ENCODE measurements at regions not wholly inside any gene's neighbourhood (a gene's known extent, or its start where the extent isn't known, plus 50 kb on each side); places are given as distances from the start of the nearest gene placed in this dataset.

DNA sequence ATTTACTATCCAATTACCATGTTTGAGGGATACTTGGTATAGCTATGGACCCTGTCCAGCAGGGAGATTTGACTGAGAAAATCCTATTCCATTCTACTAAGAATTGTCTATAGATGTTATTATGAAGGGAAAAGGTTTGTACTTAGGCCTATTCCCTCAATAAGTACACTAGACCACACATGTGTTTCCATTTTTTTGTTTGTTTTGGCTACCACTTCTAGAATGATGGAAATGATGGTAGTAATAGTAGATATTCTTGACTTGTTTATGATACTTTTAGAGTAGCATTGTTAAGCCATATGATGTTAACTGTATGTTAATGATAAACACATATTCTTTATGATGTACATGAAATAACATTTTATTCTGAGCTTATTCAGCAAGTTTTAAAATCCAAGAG, 144.8 kb downstream of the OGFRL1 start:
- intact Hi-C loops (cut with micrococcal nuclease): no loop called here
- Histone ChIP-seq H3K9me3 (replicated peaks) (no peaks in the 10 kb centered on the region), H3K36me3 (no peaks in the 10 kb centered on the region), H3K4me1 (no peaks in the 10 kb centered on the region), H3K27ac (replicated peaks) (no peak overlapping the region), H3K27me3 (ENCODE audit: low read depth) (peaks cover 3% of the 10 kb centered on the region), H3K4me3 (no peak overlapping the region)
- TF ChIP-seq, protein P1, sequence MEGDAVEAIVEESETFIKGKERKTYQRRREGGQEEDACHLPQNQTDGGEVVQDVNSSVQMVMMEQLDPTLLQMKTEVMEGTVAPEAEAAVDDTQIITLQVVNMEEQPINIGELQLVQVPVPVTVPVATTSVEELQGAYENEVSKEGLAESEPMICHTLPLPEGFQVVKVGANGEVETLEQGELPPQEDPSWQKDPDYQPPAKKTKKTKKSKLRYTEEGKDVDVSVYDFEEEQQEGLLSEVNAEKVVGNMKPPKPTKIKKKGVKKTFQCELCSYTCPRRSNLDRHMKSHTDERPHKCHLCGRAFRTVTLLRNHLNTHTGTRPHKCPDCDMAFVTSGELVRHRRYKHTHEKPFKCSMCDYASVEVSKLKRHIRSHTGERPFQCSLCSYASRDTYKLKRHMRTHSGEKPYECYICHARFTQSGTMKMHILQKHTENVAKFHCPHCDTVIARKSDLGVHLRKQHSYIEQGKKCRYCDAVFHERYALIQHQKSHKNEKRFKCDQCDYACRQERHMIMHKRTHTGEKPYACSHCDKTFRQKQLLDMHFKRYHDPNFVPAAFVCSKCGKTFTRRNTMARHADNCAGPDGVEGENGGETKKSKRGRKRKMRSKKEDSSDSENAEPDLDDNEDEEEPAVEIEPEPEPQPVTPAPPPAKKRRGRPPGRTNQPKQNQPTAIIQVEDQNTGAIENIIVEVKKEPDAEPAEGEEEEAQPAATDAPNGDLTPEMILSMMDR (IDR thresholded peaks at IDR 0.05; ENCODE audit: borderline replicate concordance): no peak
- DNase-seq: no peak

DNA sequence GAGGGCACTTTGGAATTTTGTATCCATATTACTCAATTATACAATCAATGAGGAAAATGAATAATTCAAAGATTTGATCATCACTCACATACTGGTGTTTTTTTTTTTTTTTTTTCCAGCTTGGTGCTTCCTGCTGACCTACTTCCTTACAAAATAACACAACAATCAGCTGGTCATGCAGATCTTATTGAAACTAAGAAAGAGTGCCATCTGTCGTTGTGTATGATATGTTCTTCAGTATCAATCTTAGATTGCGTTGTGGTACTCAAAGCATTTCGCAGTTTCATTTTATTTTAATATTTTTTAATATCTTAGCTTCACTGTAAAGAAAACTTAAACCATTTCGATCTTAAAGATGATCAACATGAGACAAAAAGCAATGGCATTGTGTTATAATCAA, 155.6 kb downstream of the OGFRL1 start:
- peak overlapping the region; percentile 1 for H3K27ac ChIP-seq (replicated peaks)
- DNase-seq: no peak
- H3K36me3 ChIP-seq: no peaks in the 10 kb centered on the region
- intact Hi-C loops (cut with micrococcal nuclease): no loop called here
- H3K4me3 ChIP-seq: peak overlapping the region; percentile 12
- no peaks in the 10 kb centered on the region for H3K27me3 ChIP-seq (ENCODE audit: low read depth)
- H3K9me3 ChIP-seq (replicated peaks): peaks cover 18% of the 10 kb centered on the region
- H3K4me1 ChIP-seq: peaks cover 20% of the 10 kb centered on the region
- TF ChIP-seq, protein P1 (IDR thresholded peaks at IDR 0.05; ENCODE audit: borderline replicate concordance): peak; percentile 48

DNA sequence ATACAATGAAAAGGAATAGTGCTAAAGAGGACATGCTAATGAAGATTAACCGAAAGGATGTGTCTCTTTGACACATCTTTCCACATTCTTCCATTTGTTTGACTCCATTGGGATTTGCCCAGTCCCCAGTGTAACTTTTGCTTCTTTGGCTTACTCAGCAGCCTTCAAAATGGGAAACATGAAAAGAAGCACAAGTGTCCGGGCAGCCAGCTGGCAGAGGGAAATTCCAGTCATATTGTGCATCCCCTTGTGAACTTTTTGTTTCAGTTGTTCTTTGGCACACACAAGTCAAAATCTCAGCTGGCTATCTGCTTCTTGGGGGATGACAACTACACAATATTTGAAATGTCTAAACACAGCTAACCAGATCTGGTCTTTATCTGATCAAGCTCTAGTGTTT, 157.4 kb downstream of the OGFRL1 start:
- intact Hi-C loops (cut with micrococcal nuclease): no loop called here
- DNase-seq: no peak
- H3K27ac ChIP-seq (replicated peaks): no peak overlapping the region

DNA sequence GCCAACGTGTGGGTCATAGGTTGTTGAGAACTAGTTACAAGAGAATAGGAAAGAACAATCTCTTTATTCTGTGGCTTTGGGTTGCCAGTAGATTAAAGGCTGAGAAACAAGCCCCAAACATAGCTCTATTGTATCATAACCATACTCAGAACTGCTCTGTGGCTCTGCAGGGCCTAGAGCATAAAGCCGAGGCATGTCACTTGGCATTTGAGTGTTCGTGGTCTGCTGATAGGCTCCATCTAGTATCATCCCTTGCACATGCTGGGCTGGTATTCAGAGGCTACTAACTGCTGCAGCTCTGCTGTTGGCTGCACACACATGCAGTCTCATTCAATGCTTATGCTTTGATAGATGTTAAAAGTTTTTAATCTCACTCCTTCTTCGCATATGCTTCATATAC, 157.9 kb downstream of the OGFRL1 start:
- DNase-seq: no peak
- H3K27ac ChIP-seq (replicated peaks): no peak overlapping the region
- H3K27me3 ChIP-seq (ENCODE audit: low read depth): no peaks in the 10 kb centered on the region
- H3K9me3 ChIP-seq (replicated peaks): no peaks in the 10 kb centered on the region
- H3K36me3 ChIP-seq: no peaks in the 10 kb centered on the region
- TF ChIP-seq, protein P1 (IDR thresholded peaks at IDR 0.05; ENCODE audit: borderline replicate concordance): no peak
- intact Hi-C loops (cut with micrococcal nuclease): no loop called here
- H3K4me3 ChIP-seq: no peak overlapping the region
- H3K4me1 ChIP-seq: peaks cover 20% of the 10 kb centered on the region

More for the DNA sequence above, 157.4 kb downstream of the OGFRL1 start:
- Histone ChIP-seq H3K36me3 (no peaks in the 10 kb centered on the region), H3K9me3 (replicated peaks) (peaks cover under 1% of the 10 kb centered on the region), H3K4me1 (peaks cover 20% of the 10 kb centered on the region), H3K27me3 (ENCODE audit: low read depth) (no peaks in the 10 kb centered on the region), H3K4me3 (no peak overlapping the region)
- TF ChIP-seq, protein P1 (IDR thresholded peaks at IDR 0.05; ENCODE audit: borderline replicate concordance): no peak

DNA sequence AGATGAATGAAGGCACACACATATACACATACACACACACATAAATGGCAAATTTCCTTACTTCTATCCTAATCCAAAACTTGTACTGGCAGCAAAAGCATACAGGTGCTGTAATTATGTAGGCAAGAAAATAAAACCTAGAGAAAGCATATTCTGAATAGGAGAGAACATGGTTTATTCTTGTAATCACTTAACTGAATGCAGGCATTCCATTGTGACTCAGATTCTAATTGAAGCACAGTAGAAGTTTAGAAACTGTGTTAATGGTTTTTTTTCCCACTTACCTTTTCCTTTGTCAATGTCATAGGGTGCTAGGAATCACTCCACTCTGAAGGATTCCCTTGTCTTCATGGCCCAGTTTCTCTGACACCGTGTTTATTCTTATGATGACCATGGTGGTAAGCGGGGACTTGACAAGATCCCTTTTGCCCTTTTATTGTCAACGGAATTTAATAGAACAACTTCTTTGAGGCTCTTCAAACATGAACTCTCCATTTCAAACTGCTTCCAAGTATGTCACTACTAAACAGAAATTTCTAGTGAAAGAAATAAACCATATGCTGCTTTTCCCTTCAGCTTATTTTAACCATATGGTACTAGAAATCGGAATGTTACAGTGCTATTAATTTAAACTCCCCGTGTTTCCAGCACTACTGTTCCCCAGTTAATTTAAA, 164.2 kb downstream of the OGFRL1 start:
- Histone ChIP-seq H3K4me3 (no peak overlapping the region), H3K36me3 (no peaks in the 10 kb centered on the region), H3K27ac (replicated peaks) (no peak overlapping the region), H3K9me3 (replicated peaks) (no peaks in the 10 kb centered on the region), H3K4me1 (peaks cover 3% of the 10 kb centered on the region), H3K27me3 (ENCODE audit: low read depth) (no peaks in the 10 kb centered on the region)
- DNase-seq: no peak
- TF ChIP-seq, protein P1 (IDR thresholded peaks at IDR 0.05; ENCODE audit: borderline replicate concordance): no peak
- intact Hi-C loops (cut with micrococcal nuclease): no loop called here
